Endodermal cell (in vitro differentiated cells): ENCODE measurements at regions not wholly inside any gene's neighbourhood (a gene's known extent, or its start where the extent isn't known, plus 50 kb on each side); places are given as distances from the start of the nearest gene placed in this dataset.
"Not testable (repeated sequence)": the region's sequence is repeated elsewhere in the genome, so short reads cannot be mapped to it uniquely, and the experiment has no call there.

ENCODE experiments used
- DNase-seq: peaks from one replicate; pipeline ENCODE4 v3.0.0-alpha.2; 2017
- H3K27ac ChIP-seq: 2 replicates; pipeline ENCODE4 v1.5.1; 2013; ENCODE audit warnings: mild to moderate bottlenecking, low read depth, low read length, moderate library complexity
- H3K27me3 ChIP-seq: 2 replicates; pipeline ENCODE4 v1.6.1; 2013; ENCODE audit warnings: mild to moderate bottlenecking, low read length, moderate library complexity; ENCODE audit not compliant: insufficient read depth, control insufficient read depth, poor library complexity, severe bottlenecking
- H3K36me3 ChIP-seq: 2 replicates; pipeline ENCODE4 v1.7.0; 2013; ENCODE audit warnings: mild to moderate bottlenecking, low read length, moderate library complexity; ENCODE audit not compliant: control insufficient read depth, insufficient read depth
- H3K4me1 ChIP-seq: one replicate; pipeline ENCODE4 v1.7.0; 2013; ENCODE audit warnings: low read length; ENCODE audit not compliant: control insufficient read depth, insufficient read depth
- H3K4me3 ChIP-seq: 2 replicates; pipeline ENCODE4 v1.5.1; 2013; ENCODE audit warnings: mild to moderate bottlenecking, low read length, moderate library complexity
- H3K9ac ChIP-seq: 2 replicates; pipeline ENCODE4 v1.6.1; 2013; ENCODE audit warnings: mild to moderate bottlenecking, low read length, moderate library complexity; ENCODE audit not compliant: poor library complexity, severe bottlenecking; ENCODE audit errors: extremely low read depth
- H3K9me3 ChIP-seq: 2 replicates; pipeline ENCODE4 v1.6.1; 2013; ENCODE audit warnings: mild to moderate bottlenecking, low read length, moderate library complexity; ENCODE audit not compliant: control insufficient read depth
- H3K27ac Mint-ChIP-seq: 2 replicates; pipeline ENCODE4 v1.8.0; 2020; ENCODE audit warnings: mixed read lengths
- H3K27me3 Mint-ChIP-seq: 2 replicates; pipeline ENCODE4 v1.8.0; 2021; ENCODE audit warnings: mild to moderate bottlenecking, mixed read lengths; ENCODE audit not compliant: insufficient read depth
- H3K36me3 Mint-ChIP-seq: 2 replicates; pipeline ENCODE4 v1.8.0; 2020; ENCODE audit warnings: low read depth, mixed read lengths
- H3K4me1 Mint-ChIP-seq: 2 replicates; pipeline ENCODE4 v1.8.0; 2020; ENCODE audit warnings: mixed read lengths
- H3K4me3 Mint-ChIP-seq: 2 replicates; pipeline ENCODE4 v1.8.0; 2020; ENCODE audit warnings: mild to moderate bottlenecking, moderate library complexity, mixed read lengths
- H3K9me3 Mint-ChIP-seq: 2 replicates; pipeline ENCODE4 v1.8.0; 2020; ENCODE audit warnings: mild to moderate bottlenecking, mixed read lengths
- WGBS, 2 experiments: methylation state at CpG; one replicate each; pipeline versions ENCODE4 v1.1.5 to v1.1.7; 2013; ENCODE audit warnings: missing lambda C conversion rate in 2 of 2, mixed read lengths in 1 of 2; ENCODE audit not compliant: insufficient coverage in 1 of 2, insufficient read length in 1 of 2; 5-methylcytosine and 5-hydroxymethylcytosine counted together
- TF ChIP-seq, protein P1 (sequence below): fragments of 200-600 bp; sonication (generic); conservative IDR thresholded peaks from 2 replicates; pipeline ENCODE4 v1.5.0; 2021; ENCODE audit warnings: antibody characterized with exemption, mild to moderate bottlenecking

- H3K27me3 Mint-ChIP-seq, result no peaks in the 10 kb centered on the region
- H3K36me3 ChIP-seq, result no peaks in the 10 kb centered on the region
- 93 to 100% methylated on average over 1 of the region's 5 CpGs for WGBS, 2 experiments
These were observed 148.4 kb downstream of the ASMT start for GRCh38 chrX:1763294-1763693.

DNA sequence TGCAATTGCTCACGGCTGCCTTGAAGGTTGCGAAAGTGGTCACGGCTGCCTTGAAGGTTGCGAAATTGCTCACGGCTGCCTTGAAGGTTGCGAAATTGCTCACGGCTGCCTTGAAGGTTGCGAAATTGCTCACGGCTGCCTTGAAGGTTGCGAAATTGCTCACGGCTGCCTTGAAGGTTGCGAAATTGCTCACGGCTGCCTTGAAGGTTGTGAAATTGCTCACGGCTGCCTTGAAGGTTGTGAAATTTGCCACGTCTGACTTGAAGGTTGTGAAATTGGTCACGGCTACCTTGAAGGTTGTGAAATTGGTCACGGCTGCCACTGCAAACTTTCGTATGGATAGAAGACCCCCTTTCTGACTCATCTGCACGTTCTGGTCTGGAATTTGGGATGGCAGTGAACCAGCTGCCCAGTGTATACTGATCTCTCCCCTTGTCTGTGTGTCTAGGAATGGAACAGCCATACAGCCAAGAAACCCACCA is 150.1 kb downstream of the ASMT start:
- not testable (repeated sequence) for H3K4me1 ChIP-seq, DNase-seq

More at GRCh38 chrX:1763294-1763693, 148.4 kb downstream of the ASMT start:
- H3K9me3 ChIP-seq, result peaks cover 3% of the 10 kb centered on the region
- no peak for DNase-seq
- Mint-ChIP-seq H3K4me3 (no peak overlapping the region), H3K36me3 (no peaks in the 10 kb centered on the region), H3K4me1 (no peaks in the 10 kb centered on the region), H3K27ac (no peak overlapping the region), H3K9me3 (peaks cover 26% of the 10 kb centered on the region)
- TF ChIP-seq, protein P1, sequence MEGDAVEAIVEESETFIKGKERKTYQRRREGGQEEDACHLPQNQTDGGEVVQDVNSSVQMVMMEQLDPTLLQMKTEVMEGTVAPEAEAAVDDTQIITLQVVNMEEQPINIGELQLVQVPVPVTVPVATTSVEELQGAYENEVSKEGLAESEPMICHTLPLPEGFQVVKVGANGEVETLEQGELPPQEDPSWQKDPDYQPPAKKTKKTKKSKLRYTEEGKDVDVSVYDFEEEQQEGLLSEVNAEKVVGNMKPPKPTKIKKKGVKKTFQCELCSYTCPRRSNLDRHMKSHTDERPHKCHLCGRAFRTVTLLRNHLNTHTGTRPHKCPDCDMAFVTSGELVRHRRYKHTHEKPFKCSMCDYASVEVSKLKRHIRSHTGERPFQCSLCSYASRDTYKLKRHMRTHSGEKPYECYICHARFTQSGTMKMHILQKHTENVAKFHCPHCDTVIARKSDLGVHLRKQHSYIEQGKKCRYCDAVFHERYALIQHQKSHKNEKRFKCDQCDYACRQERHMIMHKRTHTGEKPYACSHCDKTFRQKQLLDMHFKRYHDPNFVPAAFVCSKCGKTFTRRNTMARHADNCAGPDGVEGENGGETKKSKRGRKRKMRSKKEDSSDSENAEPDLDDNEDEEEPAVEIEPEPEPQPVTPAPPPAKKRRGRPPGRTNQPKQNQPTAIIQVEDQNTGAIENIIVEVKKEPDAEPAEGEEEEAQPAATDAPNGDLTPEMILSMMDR, result no peak
- no peak overlapping the region for H3K9ac ChIP-seq
- no peaks in the 10 kb centered on the region for H3K4me1 ChIP-seq
- no peak overlapping the region for H3K4me3 ChIP-seq
- H3K27me3 ChIP-seq, result no peaks in the 10 kb centered on the region
- no peak overlapping the region for H3K27ac ChIP-seq

DNA sequence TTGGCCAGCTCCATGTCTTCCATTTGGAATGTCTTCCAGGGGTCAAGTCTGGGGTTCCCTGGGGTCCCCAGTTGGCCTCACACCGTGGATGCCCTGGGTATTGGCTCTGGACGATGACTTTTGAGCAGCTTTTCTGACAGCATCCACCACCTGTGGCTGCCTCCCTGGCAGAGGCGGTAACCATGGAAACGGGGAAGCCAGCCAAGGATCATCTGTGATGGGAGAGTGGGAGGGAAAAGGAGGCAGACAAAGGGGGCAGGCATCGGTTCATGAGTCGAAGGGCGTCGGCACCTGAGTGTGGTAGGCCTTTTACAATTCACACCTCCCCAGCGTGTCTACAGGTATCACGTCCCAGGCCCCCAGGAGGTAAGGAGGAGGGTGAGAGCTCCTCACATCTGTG is 152.2 kb downstream of the ASMT start:
- TF ChIP-seq, protein P1, result no peak
- Mint-ChIP-seq H3K4me3 (no peak overlapping the region), H3K4me1 (no peaks in the 10 kb centered on the region), H3K36me3 (no peaks in the 10 kb centered on the region), H3K27ac (no peak overlapping the region), H3K27me3 (peaks cover 2% of the 10 kb centered on the region), H3K9me3 (peaks cover 10% of the 10 kb centered on the region)
- WGBS, 2 experiments, result 80 to 94% methylated on average over 3 to 9 of the region's 10 CpGs
- H3K36me3 ChIP-seq, result no peaks in the 10 kb centered on the region
- H3K27me3 ChIP-seq, result no peaks in the 10 kb centered on the region
- no peak overlapping the region for H3K4me3 ChIP-seq
- H3K9me3 ChIP-seq, result no peaks in the 10 kb centered on the region
- no peaks in the 10 kb centered on the region for H3K4me1 ChIP-seq
- no peak for DNase-seq
- no peak overlapping the region for H3K27ac ChIP-seq
- no peak overlapping the region for H3K9ac ChIP-seq

More for the DNA sequence above, 150.1 kb downstream of the ASMT start:
- H3K27me3 ChIP-seq, H3K36me3 ChIP-seq, H3K27ac Mint-ChIP-seq, H3K9me3 ChIP-seq, H3K4me3 ChIP-seq, H3K4me3 Mint-ChIP-seq, H3K9ac ChIP-seq, H3K4me1 Mint-ChIP-seq, H3K27ac ChIP-seq, H3K27me3 Mint-ChIP-seq, H3K36me3 Mint-ChIP-seq: not testable (repeated sequence)
- WGBS, 2 experiments, result 76 to 82% methylated on average over 10 to 16 of the region's 19 CpGs
- H3K9me3 Mint-ChIP-seq, result peaks cover 15% of the 10 kb centered on the region

GRCh38 chrX:1778817-1779216 is 164.0 kb downstream of the ASMT start:
- Histone ChIP-seq H3K4me3 (no peak overlapping the region), H3K9ac (no peak overlapping the region), H3K4me1 (no peaks in the 10 kb centered on the region), H3K27ac (no peak overlapping the region), H3K9me3 (no peaks in the 10 kb centered on the region), H3K27me3 (no peaks in the 10 kb centered on the region), H3K36me3 (no peaks in the 10 kb centered on the region)
- WGBS, 2 experiments, result 88 to 92% methylated on average over 4 of the region's 4 CpGs
- Mint-ChIP-seq H3K9me3 (no peaks in the 10 kb centered on the region), H3K27ac (no peak overlapping the region), H3K36me3 (no peaks in the 10 kb centered on the region), H3K27me3 (no peaks in the 10 kb centered on the region), H3K4me1 (no peaks in the 10 kb centered on the region), H3K4me3 (no peak overlapping the region)
- no peak for DNase-seq
- TF ChIP-seq, protein P1, result no peak
